Vagina (tissue), 2 donors: ENCODE measurements at regions not wholly inside any gene's neighbourhood (a gene's known extent, or its start where the extent isn't known, plus 50 kb on each side); places are given as distances from the start of the nearest gene placed in this dataset.

Experiments used
- DNase-seq, 2 donors: peaks; one replicate each; pipeline ENCODE4 v3.0.0-alpha.2; 2017; ENCODE audit errors: extremely low spot score in 2 of 2
- H3K27ac ChIP-seq: fragments of 200-600 bp; sonication (generic); one replicate; pipeline ENCODE4 v1.5.1; 2019
- H3K27me3 ChIP-seq: fragments of 200-600 bp; sonication (generic); one replicate; pipeline ENCODE4 v1.5.1; 2019
- H3K36me3 ChIP-seq, 2 donors: fragments of 200-600 bp; sonication (generic); one replicate each; pipeline ENCODE4 v1.5.1; 2017 to 2019
- H3K4me1 ChIP-seq: fragments of 200-600 bp; sonication (generic); one replicate; pipeline ENCODE4 v1.5.1; 2019
- H3K4me3 ChIP-seq, 2 donors: fragments of 200-600 bp; sonication (generic); 1 replicate in 1 of 2; 2 replicates in 1 of 2; pipeline ENCODE4 v1.5.1; 2016 to 2019
- H3K9me3 ChIP-seq: fragments of 200-600 bp; sonication (generic); one replicate; pipeline ENCODE4 v1.5.1; 2019
- POLR2A ChIP-seq, 2 donors: fragments of 450-650 bp; IDR thresholded peaks; one replicate each; pipeline ENCODE4 v1.6.1; 2017; ENCODE audit warnings: antibody characterized with exemption in 2 of 2, mild to moderate bottlenecking in 2 of 2, moderate library complexity in 2 of 2
- POLR2AphosphoS5 ChIP-seq, 2 donors: sonication (generic); formaldehyde crosslinking; IDR thresholded peaks; one replicate each; pipeline ENCODE4 v1.9.0; 2017; ENCODE audit warnings: antibody characterized with exemption in 2 of 2, mild to moderate bottlenecking in 2 of 2, low read depth in 1 of 2; ENCODE audit not compliant: insufficient read depth in 1 of 2
- intact Hi-C: fragments of 100-400 bp; cut with DNase I; formaldehyde crosslinking; loops from one replicate; pipeline ENCODE4 v1.15.1; 2023
- TF ChIP-seq, protein P1 (sequence below), 3 experiments: fragments of 450-650 bp in 2 of 3; fragments of 200-600 bp in 1 of 3; sonication (generic) in 1 of 3; IDR thresholded peaks; one replicate each; pipeline ENCODE4 v1.5.1; 2017 to 2019; ENCODE audit warnings: antibody characterized with exemption in 3 of 3, mild to moderate bottlenecking in 2 of 3, moderate library complexity in 2 of 3

GRCh38 chr21:19261731-19262376 lies 858.3 kb upstream of the TMPRSS15 start:
- Histone ChIP-seq H3K9me3 (no peaks in the 10 kb centered on the region), H3K27ac (no peak overlapping the region), H3K4me3 (no peak overlapping the region), H3K27me3 (no peaks in the 10 kb centered on the region), H3K4me1 (no peaks in the 10 kb centered on the region), H3K36me3 (no peaks in the 10 kb centered on the region)
- intact Hi-C loops: no loop called here
- DNase-seq: no peak
- TF ChIP-seq POLR2A (IDR thresholded peaks at IDR 0.05) (no peak), POLR2AphosphoS5 (IDR thresholded peaks at IDR 0.05; ENCODE audit: insufficient read depth in 1 of 2, low read depth in 1 of 2) (no peak)
- TF ChIP-seq, protein P1, sequence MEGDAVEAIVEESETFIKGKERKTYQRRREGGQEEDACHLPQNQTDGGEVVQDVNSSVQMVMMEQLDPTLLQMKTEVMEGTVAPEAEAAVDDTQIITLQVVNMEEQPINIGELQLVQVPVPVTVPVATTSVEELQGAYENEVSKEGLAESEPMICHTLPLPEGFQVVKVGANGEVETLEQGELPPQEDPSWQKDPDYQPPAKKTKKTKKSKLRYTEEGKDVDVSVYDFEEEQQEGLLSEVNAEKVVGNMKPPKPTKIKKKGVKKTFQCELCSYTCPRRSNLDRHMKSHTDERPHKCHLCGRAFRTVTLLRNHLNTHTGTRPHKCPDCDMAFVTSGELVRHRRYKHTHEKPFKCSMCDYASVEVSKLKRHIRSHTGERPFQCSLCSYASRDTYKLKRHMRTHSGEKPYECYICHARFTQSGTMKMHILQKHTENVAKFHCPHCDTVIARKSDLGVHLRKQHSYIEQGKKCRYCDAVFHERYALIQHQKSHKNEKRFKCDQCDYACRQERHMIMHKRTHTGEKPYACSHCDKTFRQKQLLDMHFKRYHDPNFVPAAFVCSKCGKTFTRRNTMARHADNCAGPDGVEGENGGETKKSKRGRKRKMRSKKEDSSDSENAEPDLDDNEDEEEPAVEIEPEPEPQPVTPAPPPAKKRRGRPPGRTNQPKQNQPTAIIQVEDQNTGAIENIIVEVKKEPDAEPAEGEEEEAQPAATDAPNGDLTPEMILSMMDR (IDR thresholded peaks at IDR 0.05): no peak

DNA sequence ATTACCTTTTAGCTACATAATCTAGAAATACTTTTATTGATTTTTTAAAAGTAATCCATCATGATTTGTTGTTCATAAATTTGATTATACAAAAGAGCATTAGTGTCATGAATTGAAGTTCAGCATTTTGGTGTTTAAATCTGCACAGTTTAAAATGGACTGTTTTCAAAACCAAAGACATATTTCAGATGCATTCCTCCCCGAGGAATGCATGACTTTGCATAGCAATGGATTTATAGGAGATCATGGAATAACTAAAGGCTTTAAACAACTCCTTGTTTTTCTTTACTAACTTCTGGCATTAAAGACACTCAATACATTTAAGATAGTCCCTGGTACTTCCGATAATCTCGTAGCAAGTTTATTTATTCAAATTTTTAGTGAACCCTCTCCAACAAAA lies 863.1 kb upstream of the TMPRSS15 start:
- Histone ChIP-seq H3K9me3 (no peaks in the 10 kb centered on the region), H3K4me1 (no peaks in the 10 kb centered on the region), H3K27ac (no peak overlapping the region), H3K36me3 (no peaks in the 10 kb centered on the region), H3K4me3 (no peak overlapping the region), H3K27me3 (no peaks in the 10 kb centered on the region)
- intact Hi-C loops: no loop called here
- no peak for DNase-seq
- TF ChIP-seq POLR2AphosphoS5 (IDR thresholded peaks at IDR 0.05; ENCODE audit: insufficient read depth in 1 of 2, low read depth in 1 of 2): no peak
- TF ChIP-seq, protein P1 (IDR thresholded peaks at IDR 0.05): no peak
- no peak for TF ChIP-seq POLR2A (IDR thresholded peaks at IDR 0.05)

GRCh38 chr21:19268686-19269085 lies 865.1 kb upstream of the TMPRSS15 start:
- Histone ChIP-seq H3K4me3 (no peak overlapping the region), H3K4me1 (no peaks in the 10 kb centered on the region), H3K36me3 (no peaks in the 10 kb centered on the region), H3K9me3 (no peaks in the 10 kb centered on the region), H3K27ac (no peak overlapping the region), H3K27me3 (no peaks in the 10 kb centered on the region)
- intact Hi-C loops: no loop called here
- no peak for DNase-seq
- TF ChIP-seq POLR2A (IDR thresholded peaks at IDR 0.05) (no peak), POLR2AphosphoS5 (IDR thresholded peaks at IDR 0.05; ENCODE audit: insufficient read depth in 1 of 2, low read depth in 1 of 2) (no peak)
- TF ChIP-seq, protein P1 (IDR thresholded peaks at IDR 0.05): no peak

DNA sequence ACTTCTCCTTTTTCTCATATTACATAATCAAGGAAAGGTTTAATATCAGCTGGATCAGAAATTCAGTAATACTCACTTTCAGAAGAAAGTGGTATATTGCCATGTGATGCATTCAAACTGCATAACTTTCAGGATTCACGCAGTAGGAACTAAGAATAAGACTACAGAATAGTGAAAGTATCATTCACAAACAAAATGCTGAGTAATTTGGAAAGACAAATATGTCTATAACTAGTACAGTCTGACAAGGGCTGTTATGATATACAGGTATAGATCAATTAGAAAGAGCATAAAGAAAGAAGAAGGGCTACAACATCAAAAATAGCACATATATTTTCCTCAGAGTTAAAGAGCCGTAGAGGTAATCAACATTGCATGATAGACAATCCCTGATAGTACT lies 871.5 kb upstream of the TMPRSS15 start:
- Histone ChIP-seq H3K27me3 (no peaks in the 10 kb centered on the region), H3K4me3 (no peak overlapping the region), H3K4me1 (no peaks in the 10 kb centered on the region), H3K9me3 (no peaks in the 10 kb centered on the region), H3K27ac (no peak overlapping the region), H3K36me3 (no peaks in the 10 kb centered on the region)
- DNase-seq: no peak
- TF ChIP-seq POLR2A (IDR thresholded peaks at IDR 0.05) (no peak), POLR2AphosphoS5 (IDR thresholded peaks at IDR 0.05; ENCODE audit: insufficient read depth in 1 of 2, low read depth in 1 of 2) (no peak)
- TF ChIP-seq, protein P1 (IDR thresholded peaks at IDR 0.05): no peak
- intact Hi-C loops: no loop called here

GRCh38 chr21:19276665-19277064 lies 873.1 kb upstream of the TMPRSS15 start:
- no peaks in the 10 kb centered on the region for H3K36me3 ChIP-seq
- TF ChIP-seq, protein P1 (IDR thresholded peaks at IDR 0.05): no peak
- TF ChIP-seq POLR2A (IDR thresholded peaks at IDR 0.05) (no peak), POLR2AphosphoS5 (IDR thresholded peaks at IDR 0.05; ENCODE audit: insufficient read depth in 1 of 2, low read depth in 1 of 2) (no peak)

More at GRCh38 chr21:19276665-19277064, 873.1 kb upstream of the TMPRSS15 start:
- Histone ChIP-seq H3K27ac (no peak overlapping the region), H3K27me3 (no peaks in the 10 kb centered on the region), H3K9me3 (no peaks in the 10 kb centered on the region), H3K4me3 (no peak overlapping the region), H3K4me1 (no peaks in the 10 kb centered on the region)
- intact Hi-C loops: no loop called here
- no peak for DNase-seq
